GM19467 (cell line): ENCODE measurements at regions not wholly inside any gene's neighbourhood (a gene's known extent, or its start where the extent isn't known, plus 50 kb on each side); places are given as distances from the start of the nearest gene placed in this dataset.
A peak's percentile ranks its signal among the peaks of the same experiment; 100 is the strongest.

Source experiments
- ATAC-seq: cut with Tn5 transposase; IDR thresholded peaks from one replicate; pipeline ENCODE4 v1.9.1; 2021; ENCODE audit warnings: mild to moderate bottlenecking, moderate library complexity; ENCODE audit not compliant: unreplicated experiment

DNA sequence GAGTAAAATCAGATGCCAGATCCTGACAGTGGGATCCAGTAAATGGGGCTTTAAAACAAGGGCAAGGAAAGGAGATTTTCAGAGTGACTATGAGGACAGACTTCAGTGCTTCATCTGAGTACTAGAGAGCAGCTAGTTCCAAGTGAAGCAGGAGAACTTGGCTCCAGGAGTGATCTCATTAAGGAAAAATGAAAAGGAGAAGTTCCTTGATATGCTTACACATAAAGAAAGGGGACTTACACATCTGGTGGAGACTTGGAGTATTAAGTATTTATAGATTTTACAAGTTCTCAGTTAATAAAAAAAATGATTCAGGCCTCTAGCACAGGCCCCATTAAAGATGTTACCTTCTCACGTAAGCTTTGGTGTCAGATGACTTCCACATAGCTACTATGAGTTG lies 105.8 kb downstream of the ICOS start:
- no peak for ATAC-seq

GRCh38 chr2:204046145-204046544 lies 109.6 kb downstream of the ICOS start:
- ATAC-seq, result peak; percentile 60

DNA sequence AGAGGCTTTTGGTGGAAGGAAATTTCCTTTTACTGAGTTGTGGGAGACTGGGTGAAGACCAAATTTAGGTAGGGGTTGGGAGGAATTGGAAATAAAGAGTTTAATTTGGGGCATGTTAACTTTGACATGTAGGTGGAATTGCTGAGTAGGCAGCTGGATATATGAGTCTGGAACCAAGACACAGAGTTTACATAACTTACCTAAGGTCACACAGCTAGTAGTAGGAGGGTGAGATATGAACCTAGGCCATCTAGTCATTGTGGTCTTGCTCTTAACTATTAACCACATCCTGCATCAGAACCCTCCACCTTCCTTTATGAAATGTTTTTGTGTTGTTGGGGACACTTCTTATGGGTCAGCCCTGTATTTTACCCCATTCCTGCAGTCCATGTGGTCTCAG lies 113.1 kb downstream of the ICOS start:
- ATAC-seq, result peak; percentile 83

DNA sequence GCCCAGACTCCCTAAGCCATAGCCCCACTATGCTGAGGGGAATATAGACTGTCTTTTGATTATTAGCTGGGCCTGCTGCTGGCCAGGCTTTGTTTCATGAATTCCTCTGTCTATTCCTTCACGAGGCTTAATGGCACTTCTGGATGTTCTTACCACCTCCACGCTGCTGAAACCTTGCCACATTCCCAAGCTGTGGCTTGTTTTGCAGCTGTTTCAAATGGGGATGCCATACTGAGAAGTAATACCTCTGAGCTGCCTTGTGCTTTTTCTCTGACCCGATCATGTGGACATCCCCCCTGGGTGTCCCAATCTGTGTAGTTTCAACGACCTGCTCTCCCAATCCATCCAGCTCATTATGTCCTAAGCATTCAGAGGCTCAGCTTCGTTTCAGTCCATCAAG lies 114.1 kb downstream of the ICOS start:
- no peak for ATAC-seq

DNA sequence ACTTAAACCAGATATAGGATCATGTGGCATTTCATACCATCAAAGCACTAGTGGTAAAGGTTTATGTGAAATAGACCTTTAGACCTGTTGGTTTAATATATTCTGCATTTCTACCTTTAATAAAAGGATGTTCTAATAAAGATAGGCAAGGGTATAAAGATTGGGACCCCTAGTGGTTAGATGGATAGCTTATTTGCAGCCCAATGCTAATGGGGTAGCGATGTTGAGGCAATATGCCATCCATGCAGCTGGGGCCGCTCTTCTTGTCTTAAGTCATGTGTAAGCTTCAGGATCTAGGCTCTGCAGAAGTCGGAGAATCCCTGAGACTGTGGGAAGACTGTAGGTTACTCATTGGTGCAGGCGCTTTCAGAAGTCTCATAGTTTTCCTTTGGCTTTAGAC lies 114.9 kb downstream of the ICOS start:
- no peak for ATAC-seq

DNA sequence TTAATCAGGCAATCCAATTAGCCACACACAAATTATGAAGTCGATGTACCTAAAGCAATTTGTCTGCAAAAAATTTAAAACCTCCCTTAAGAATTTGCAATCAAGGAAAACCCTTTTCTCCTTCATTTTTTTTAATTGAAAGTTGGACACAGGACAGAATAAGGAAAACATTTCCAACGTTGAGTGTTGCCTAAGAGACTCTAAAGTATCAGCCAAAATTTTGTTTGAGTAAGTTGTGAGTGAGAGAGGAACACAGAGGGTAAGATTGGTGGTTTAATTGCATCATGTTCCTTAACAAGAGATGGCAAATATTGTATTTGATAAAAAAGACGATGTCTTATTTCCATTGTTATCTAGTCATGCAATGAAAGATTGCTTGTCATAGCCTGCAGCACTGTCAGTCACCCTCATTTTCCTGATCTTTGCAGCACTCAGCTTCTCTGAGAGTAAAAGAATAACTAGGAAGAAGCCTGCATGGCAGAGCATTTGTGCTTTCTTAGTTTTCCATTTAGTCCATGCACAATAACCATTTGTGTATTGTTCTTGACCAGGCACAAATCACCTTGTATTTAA lies 115.5 kb downstream of the ICOS start:
- no peak for ATAC-seq

- no peak for ATAC-seq
Measured at GRCh38 chr2:204059016-204059415, 122.5 kb downstream of the ICOS start.

- no peak for ATAC-seq
Measured at GRCh38 chr2:204060841-204061240, 124.3 kb downstream of the ICOS start.

- no peak for ATAC-seq
Measured at GRCh38 chr2:204061241-204061640, 124.7 kb downstream of the ICOS start.

DNA sequence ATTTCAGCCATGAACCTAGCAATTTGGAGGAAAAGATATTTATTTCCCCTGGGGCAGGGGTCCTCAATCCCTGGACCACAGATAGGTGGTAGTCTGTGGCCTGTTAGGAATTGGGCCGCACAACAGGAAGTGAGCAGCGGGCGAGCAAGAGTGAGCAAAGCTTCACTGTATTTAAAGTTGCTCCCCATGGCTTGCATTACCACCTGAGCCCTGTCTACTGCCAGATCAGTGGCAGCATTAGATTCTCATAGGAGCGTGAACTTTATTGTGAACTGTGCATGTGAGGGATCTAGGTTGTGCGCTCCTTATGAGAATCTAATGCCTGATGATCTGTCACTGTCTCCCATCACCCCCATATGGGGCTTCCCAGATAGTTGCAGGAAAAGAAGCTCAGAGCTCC lies 127.6 kb downstream of the ICOS start:
- no peak for ATAC-seq

- ATAC-seq, result no peak
Measured at GRCh38 chr2:204065566-204065965, 129.0 kb downstream of the ICOS start.

DNA sequence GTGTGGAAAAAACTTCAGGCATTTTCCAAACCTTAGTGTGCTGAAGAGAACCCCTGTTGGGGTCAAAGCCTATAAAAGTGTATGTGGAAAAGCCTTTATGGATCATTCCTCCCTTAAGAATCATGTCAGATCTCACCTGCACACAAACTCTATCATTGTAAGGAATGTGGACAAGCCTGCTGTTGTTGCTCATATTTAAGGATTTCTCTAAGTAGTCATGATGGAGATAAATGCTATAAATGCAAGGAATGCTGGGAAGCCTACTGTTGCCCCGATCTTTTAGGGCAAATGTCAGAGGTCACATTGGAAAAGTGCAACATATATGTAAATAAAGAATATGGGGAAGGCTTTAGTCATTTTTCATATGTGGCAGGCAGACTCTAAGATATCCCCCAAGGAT lies 129.5 kb downstream of the ICOS start:
- no peak for ATAC-seq

GRCh38 chr2:204069804-204070203 lies 133.2 kb downstream of the ICOS start:
- no peak for ATAC-seq

- ATAC-seq, result peak; percentile 73
Measured at GRCh38 chr2:204072443-204073324, 136.1 kb downstream of the ICOS start.

DNA sequence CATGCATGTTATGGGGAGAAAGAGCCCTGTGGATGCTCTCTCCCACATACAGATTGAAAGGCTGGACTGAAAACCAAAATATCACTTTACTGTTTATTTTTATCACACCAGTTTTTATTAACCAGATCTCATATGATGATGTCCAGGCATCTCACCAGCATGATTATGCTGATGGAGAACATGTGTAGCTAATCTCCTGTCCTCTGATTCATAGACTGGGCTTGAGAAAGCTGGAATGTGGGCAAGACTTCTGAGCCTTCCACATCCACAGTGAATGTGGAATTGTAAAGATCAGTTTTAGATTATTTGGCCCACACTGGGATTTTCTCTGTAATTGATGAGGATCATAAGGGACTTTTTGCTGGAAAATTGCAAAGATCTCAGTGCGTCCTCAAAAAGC lies 137.9 kb downstream of the ICOS start:
- ATAC-seq, result no peak

GRCh38 chr2:204078003-204078698 lies 141.6 kb downstream of the ICOS start:
- ATAC-seq, result no peak

- no peak for ATAC-seq
Measured at GRCh38 chr2:204081487-204082425, 145.2 kb downstream of the ICOS start.

- ATAC-seq, result no peak
Measured at GRCh38 chr2:204086167-204086566, 149.6 kb downstream of the ICOS start.

DNA sequence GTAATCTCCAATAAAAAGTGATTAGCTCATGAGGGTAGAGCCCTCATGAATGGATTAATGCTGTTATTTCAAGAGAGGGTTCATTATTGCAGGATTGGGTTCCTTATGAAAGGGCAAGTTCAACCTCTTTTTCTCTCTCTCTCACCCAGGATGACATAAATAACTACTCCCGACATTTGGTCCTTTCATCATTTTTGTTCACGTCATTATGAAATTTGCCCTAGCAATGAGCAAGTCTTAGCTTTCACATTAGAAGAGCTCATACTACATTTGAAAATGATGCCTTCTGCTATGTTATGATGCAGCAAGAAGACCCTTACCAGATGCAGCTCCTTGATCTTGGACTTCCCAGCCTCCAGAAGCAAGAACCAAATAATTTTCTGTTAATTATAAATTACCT lies 152.5 kb downstream of the ICOS start:
- ATAC-seq, result no peak

- no peak for ATAC-seq
Measured at GRCh38 chr2:204089574-204089973, 153.0 kb downstream of the ICOS start.

- no peak for ATAC-seq
Measured at GRCh38 chr2:204090021-204090420, 153.5 kb downstream of the ICOS start.
